D721Med (cell line): ENCODE measurements at regions not wholly inside any gene's neighbourhood (a gene's known extent, or its start where the extent isn't known, plus 50 kb on each side); places are given as distances from the start of the nearest gene placed in this dataset.

Experiments
- DNase-seq: peaks from one replicate; pipeline ENCODE4 v3.0.0; 2011; ENCODE audit warnings: low spot score; ENCODE audit not compliant: insufficient read length
- FAIRE-seq: peaks from 2 replicates; lab custom pipeline; 2011; peaks lifted over from hg19 to GRCh38; lab: Jason Lieb, UNC
- CTCF ChIP-seq: IDR thresholded peaks from 2 replicates; pipeline ENCODE4 v1.5.1; 2012; ENCODE audit warnings: mild to moderate bottlenecking, control low read depth; ENCODE audit not compliant: insufficient read depth; ENCODE audit errors: missing control alignments

DNA sequence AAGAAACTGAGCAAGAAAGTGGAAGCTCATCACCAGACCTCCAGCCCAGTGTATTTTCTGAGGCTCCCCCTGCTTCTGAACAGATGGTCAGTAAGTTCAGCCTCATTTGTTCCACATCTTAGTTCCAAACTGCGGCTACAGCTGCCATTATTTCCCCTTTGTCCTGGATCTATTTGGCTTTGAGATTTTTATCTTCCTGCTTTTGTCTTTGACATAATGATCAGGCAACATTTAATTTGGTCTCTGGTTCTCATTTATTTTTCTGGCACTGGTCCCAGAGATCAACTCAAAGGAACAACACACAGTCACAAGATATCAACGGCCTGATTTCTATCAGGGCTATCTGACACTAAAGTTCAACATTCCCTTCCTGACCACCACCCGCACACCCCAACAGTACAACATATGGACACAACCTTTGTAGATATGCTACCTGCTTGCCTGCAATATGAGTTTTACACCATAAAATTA lies 137.5 kb downstream of the FAM76B start:
- DNase-seq (no peak), FAIRE-seq (no peak)
- TF ChIP-seq CTCF: no peak

GRCh38 chr11:95650276-95650675 lies 139.3 kb downstream of the FAM76B start:
- TF ChIP-seq CTCF: no peak
- DNase-seq: no peak
- no peak for FAIRE-seq

DNA sequence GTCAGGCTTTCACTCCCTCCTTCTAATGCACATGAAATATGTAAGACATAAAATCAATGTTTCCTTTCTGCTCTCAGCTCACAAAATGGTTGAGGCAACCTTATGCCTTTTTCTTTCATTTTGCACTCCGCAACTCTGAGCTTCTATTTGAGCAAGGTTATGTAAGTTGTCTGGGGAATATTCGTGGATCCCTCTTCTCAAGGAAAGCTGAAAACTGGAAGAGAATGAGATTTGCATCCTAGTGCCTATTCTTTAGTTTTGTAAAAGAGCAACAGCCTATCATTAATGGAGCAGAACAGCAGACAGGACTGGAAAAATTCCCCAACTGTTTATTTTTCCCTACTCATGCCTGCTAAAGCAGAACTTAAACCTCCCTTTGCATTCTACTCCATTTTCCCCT lies 141.7 kb downstream of the FAM76B start:
- no peak for TF ChIP-seq CTCF
- DNase-seq (no peak), FAIRE-seq (no peak)

- FAIRE-seq (no peak), DNase-seq (no peak)
- TF ChIP-seq CTCF: no peak
Observed at GRCh38 chr11:95647355-95647754, 142.2 kb downstream of the FAM76B start.

GRCh38 chr11:95641495-95641894 lies 148.1 kb downstream of the FAM76B start:
- DNase-seq (no peak), FAIRE-seq (no peak)
- no peak for TF ChIP-seq CTCF

DNA sequence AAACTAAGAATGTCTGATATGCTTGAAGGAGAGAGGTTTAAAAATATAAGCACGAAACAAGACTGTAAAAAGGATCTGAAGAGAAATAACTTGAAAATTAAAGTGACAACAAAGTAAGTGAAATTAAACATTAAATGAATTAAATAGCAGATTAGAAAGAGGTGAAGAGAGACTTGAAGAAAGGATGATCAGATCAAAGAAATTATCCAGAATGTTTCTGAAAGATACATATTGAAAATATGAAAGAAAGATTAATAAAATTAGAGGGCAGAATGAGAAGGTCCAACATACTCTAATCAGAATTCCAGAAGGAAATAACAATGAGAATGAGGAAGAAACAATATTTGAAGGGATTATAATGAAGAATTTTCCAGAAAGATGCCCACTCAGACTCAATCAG lies 151.1 kb downstream of the FAM76B start:
- DNase-seq (no peak), FAIRE-seq (no peak)
- TF ChIP-seq CTCF: no peak

DNA sequence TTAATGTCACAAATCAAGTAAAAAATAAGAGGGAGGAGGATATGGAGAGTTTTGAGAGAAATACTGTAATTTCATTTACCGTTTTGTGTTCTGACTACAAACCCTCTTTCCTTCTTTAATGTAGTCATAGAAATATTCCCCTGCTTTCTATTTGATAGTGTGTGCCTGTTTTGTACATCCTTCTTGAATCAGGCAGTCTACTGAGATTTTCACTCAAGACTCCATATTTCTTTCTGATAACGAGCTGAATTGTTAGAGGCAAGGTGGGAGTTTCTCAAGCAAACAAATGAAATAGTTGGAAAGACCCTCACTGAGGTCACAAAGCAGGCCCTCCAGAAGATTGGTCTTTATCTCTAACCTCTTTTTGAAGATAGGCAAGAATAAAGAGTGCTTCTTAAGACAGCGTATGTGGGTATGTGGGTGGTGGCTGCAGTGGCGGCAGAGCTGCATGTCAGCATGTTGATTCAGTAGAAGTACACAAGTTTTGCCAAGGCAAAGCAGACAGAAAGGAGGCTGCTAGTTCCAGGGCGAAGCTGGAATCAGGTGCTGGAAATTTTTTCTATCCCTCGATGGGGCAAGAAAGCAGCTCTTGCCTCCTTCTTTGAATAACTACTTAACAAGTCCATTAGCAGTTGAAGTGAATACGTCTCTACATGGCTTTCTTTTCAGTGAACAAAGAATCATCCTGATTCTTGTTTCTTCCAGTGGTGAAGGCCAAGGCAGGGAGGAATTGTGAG lies 164.2 kb downstream of the FAM76B start:
- DNase-seq: no peak
- no peak for FAIRE-seq
- no peak for TF ChIP-seq CTCF
